ENCODE measurements at regions not wholly inside any gene's neighbourhood (a gene's known extent, or its start where the extent isn't known, plus 50 kb on each side); places are given as distances from the start of the nearest gene placed in this dataset.

GRCh38 chr9:86860006-86860405 lies 87.3 kb downstream of the GAS1 start:
- H2AFZ ChIP-seq (ENCODE audit: low read length) = no peak overlapping the region
- H4K20me1 ChIP-seq (ENCODE audit: insufficient read depth, low read length, poor library complexity, severe bottlenecking) = no peaks in the 10 kb centered on the region
- H3K27me3 ChIP-seq (ENCODE audit: insufficient read depth, low read length, poor library complexity, severe bottlenecking) = no peaks in the 10 kb centered on the region
- H3K4me3 ChIP-seq (ENCODE audit: low read length, poor library complexity, severe bottlenecking) = no peak overlapping the region
- no peak overlapping the region for H3K9ac ChIP-seq (ENCODE audit: low read depth, low read length, poor library complexity, severe bottlenecking)
- no peaks in the 10 kb centered on the region for H3F3A ChIP-seq (ENCODE audit: low read depth)
- H3K4me1 ChIP-seq (ENCODE audit: insufficient read depth, low read length, poor library complexity, severe bottlenecking) = no peaks in the 10 kb centered on the region
- H3K36me3 ChIP-seq (ENCODE audit: insufficient read depth, low read length) = no peaks in the 10 kb centered on the region
- TF ChIP-seq EZH2phosphoT487 (IDR thresholded peaks at IDR 0.05; ENCODE audit: borderline replicate concordance) = no peak
- no peaks in the 10 kb centered on the region for H3K9me3 ChIP-seq (ENCODE audit: insufficient read depth, low read depth, low read length)
- H3K4me2 ChIP-seq (ENCODE audit: low read depth, low read length, poor library complexity, severe bottlenecking) = no peak overlapping the region
- no peaks in the 10 kb centered on the region for H3K9me2 ChIP-seq (replicated peaks; ENCODE audit: low read depth, low read length)
- H3K79me2 ChIP-seq (ENCODE audit: insufficient read depth, low read length) = no peaks in the 10 kb centered on the region

DNA sequence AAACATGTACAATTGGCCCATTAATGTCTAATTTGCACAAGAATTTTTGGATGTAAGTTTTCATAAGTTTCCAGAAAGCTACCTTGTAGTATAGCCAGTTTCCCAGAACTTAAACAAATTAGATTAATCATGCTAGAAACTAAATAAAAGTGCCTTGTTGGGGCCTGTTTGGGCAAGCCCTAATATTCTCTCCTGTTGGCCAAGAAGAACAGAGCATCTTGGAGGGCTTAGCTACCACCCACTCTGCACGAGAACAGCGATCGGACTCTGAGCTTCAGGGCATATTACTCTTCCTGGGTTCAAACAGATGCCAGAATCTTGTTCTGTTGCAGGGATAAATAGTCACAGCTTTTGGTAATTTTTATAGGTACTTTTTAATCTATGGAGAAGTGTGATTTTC lies 88.2 kb downstream of the GAS1 start:
- Histone ChIP-seq H3K9ac (ENCODE audit: low read depth, low read length, poor library complexity, severe bottlenecking) (no peak overlapping the region), H3K9me3 (ENCODE audit: insufficient read depth, low read depth, low read length) (no peaks in the 10 kb centered on the region), H3K4me2 (ENCODE audit: low read depth, low read length, poor library complexity, severe bottlenecking) (no peak overlapping the region), H3K9me2 (replicated peaks; ENCODE audit: low read depth, low read length) (no peaks in the 10 kb centered on the region), H3K36me3 (ENCODE audit: insufficient read depth, low read length) (no peaks in the 10 kb centered on the region), H2AFZ (ENCODE audit: low read length) (no peak overlapping the region), H3F3A (ENCODE audit: low read depth) (no peaks in the 10 kb centered on the region), H3K27me3 (ENCODE audit: insufficient read depth, low read length, poor library complexity, severe bottlenecking) (no peaks in the 10 kb centered on the region), H3K79me2 (ENCODE audit: insufficient read depth, low read length) (no peaks in the 10 kb centered on the region), H3K4me1 (ENCODE audit: insufficient read depth, low read length, poor library complexity, severe bottlenecking) (no peaks in the 10 kb centered on the region), H3K4me3 (ENCODE audit: low read length, poor library complexity, severe bottlenecking) (no peak overlapping the region), H4K20me1 (ENCODE audit: insufficient read depth, low read length, poor library complexity, severe bottlenecking) (no peaks in the 10 kb centered on the region)
- TF ChIP-seq, protein P1, sequence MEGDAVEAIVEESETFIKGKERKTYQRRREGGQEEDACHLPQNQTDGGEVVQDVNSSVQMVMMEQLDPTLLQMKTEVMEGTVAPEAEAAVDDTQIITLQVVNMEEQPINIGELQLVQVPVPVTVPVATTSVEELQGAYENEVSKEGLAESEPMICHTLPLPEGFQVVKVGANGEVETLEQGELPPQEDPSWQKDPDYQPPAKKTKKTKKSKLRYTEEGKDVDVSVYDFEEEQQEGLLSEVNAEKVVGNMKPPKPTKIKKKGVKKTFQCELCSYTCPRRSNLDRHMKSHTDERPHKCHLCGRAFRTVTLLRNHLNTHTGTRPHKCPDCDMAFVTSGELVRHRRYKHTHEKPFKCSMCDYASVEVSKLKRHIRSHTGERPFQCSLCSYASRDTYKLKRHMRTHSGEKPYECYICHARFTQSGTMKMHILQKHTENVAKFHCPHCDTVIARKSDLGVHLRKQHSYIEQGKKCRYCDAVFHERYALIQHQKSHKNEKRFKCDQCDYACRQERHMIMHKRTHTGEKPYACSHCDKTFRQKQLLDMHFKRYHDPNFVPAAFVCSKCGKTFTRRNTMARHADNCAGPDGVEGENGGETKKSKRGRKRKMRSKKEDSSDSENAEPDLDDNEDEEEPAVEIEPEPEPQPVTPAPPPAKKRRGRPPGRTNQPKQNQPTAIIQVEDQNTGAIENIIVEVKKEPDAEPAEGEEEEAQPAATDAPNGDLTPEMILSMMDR (conservative IDR thresholded peaks at IDR 0.05; ENCODE audit: low read length) = no peak
- no peak for TF ChIP-seq EZH2phosphoT487 (IDR thresholded peaks at IDR 0.05; ENCODE audit: borderline replicate concordance)

DNA sequence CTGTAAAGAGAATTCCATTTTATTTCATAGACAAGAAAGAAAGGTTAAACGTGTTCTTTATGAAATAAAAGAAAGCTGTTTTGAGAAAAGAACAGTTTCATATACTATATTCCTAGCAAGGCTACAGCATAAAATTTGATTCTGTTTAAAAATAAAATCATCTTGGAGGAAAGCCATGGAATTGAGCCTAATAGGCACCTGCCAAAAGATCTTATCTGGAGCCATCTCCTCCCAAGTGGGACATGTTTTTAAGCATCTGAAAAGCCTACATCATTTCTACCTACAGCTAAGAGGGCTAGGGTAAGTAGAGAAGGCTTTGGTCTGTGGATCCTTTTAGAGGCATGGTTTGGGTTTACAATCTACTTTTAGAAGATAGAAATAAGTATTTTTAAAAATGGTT lies 89.3 kb downstream of the GAS1 start:
- Histone ChIP-seq H3K4me1 (ENCODE audit: insufficient read depth, low read length, poor library complexity, severe bottlenecking) (no peaks in the 10 kb centered on the region), H3K9me3 (ENCODE audit: insufficient read depth, low read depth, low read length) (no peaks in the 10 kb centered on the region), H3K79me2 (ENCODE audit: insufficient read depth, low read length) (no peaks in the 10 kb centered on the region), H2AFZ (ENCODE audit: low read length) (no peak overlapping the region), H3F3A (ENCODE audit: low read depth) (no peaks in the 10 kb centered on the region), H3K4me3 (ENCODE audit: low read length, poor library complexity, severe bottlenecking) (no peak overlapping the region), H3K36me3 (ENCODE audit: insufficient read depth, low read length) (no peaks in the 10 kb centered on the region), H3K9me2 (replicated peaks; ENCODE audit: low read depth, low read length) (no peaks in the 10 kb centered on the region), H3K9ac (ENCODE audit: low read depth, low read length, poor library complexity, severe bottlenecking) (no peak overlapping the region), H3K27me3 (ENCODE audit: insufficient read depth, low read length, poor library complexity, severe bottlenecking) (no peaks in the 10 kb centered on the region), H4K20me1 (ENCODE audit: insufficient read depth, low read length, poor library complexity, severe bottlenecking) (no peaks in the 10 kb centered on the region), H3K4me2 (ENCODE audit: low read depth, low read length, poor library complexity, severe bottlenecking) (no peak overlapping the region)
- TF ChIP-seq, protein P1 (conservative IDR thresholded peaks at IDR 0.05; ENCODE audit: low read length) = no peak
- no peak for TF ChIP-seq EZH2phosphoT487 (IDR thresholded peaks at IDR 0.05; ENCODE audit: borderline replicate concordance)

DNA sequence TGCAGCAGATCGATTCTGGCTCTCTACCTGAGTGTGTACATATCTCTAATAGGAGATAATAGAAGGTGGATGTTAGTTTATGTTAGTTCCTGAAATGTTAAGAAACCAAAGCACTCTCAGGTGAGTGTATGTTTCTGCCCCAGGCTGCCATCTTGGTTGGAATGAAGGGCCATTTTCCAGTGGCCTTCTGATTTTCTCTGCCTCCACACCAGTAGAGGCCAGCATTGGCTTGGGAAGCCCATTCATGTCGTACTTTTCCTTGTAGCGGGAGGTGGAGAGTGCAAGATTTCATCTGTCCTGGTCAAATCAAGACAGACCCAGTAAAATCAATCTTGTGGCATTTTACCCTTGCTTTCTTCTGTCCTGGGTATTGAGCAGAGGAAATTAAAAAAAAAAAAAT lies 91.0 kb downstream of the GAS1 start:
- no peaks in the 10 kb centered on the region for H3K36me3 ChIP-seq (ENCODE audit: insufficient read depth, low read length)
- no peaks in the 10 kb centered on the region for H3K9me3 ChIP-seq (ENCODE audit: insufficient read depth, low read depth, low read length)
- H3K79me2 ChIP-seq (ENCODE audit: insufficient read depth, low read length) = no peaks in the 10 kb centered on the region
- no peaks in the 10 kb centered on the region for H3K4me1 ChIP-seq (ENCODE audit: insufficient read depth, low read length, poor library complexity, severe bottlenecking)
- no peak overlapping the region for H3K9ac ChIP-seq (ENCODE audit: low read depth, low read length, poor library complexity, severe bottlenecking)
- H3F3A ChIP-seq (ENCODE audit: low read depth) = no peaks in the 10 kb centered on the region
- H4K20me1 ChIP-seq (ENCODE audit: insufficient read depth, low read length, poor library complexity, severe bottlenecking) = no peaks in the 10 kb centered on the region
- TF ChIP-seq EZH2phosphoT487 (IDR thresholded peaks at IDR 0.05; ENCODE audit: borderline replicate concordance) = no peak
- TF ChIP-seq, protein P1 (conservative IDR thresholded peaks at IDR 0.05; ENCODE audit: low read length) = no peak
- H3K9me2 ChIP-seq (replicated peaks; ENCODE audit: low read depth, low read length) = no peaks in the 10 kb centered on the region
- H2AFZ ChIP-seq (ENCODE audit: low read length) = no peak overlapping the region
- H3K4me3 ChIP-seq (ENCODE audit: low read length, poor library complexity, severe bottlenecking) = no peak overlapping the region
- no peaks in the 10 kb centered on the region for H3K27me3 ChIP-seq (ENCODE audit: insufficient read depth, low read length, poor library complexity, severe bottlenecking)
- H3K4me2 ChIP-seq (ENCODE audit: low read depth, low read length, poor library complexity, severe bottlenecking) = no peak overlapping the region

All from Loucy (cell line).